ENCODE measurements at regions not wholly inside any gene's neighbourhood (a gene's known extent, or its start where the extent isn't known, plus 50 kb on each side); places are given as distances from the start of the nearest gene placed in this dataset.
"Not testable (repeated sequence)": the region's sequence is repeated elsewhere in the genome, so short reads cannot be mapped to it uniquely, and the experiment has no call there.

DNA sequence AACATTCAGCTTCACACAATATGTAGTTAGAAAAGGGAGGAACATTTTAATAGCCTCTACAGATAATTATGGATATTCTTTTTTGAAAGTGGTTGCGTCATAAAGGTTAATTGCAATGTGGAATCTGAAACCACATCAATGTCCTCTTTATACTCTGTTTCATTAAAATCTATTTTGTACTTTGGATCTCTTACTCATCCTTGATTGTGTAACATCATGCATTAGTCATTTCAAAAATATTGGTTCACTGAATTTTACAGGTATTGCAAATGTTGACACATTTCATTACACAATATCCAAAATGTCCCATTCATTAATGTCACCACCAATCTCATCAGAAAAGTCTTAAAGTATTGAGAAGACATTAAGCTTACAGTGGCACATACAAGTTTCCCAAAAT is 62.7 kb upstream of the USP9X start:
- no peak overlapping the region for H3K4me3 ChIP-seq (ENCODE audit: low read depth, low read length)
- no peak for TF ChIP-seq CTCF (IDR thresholded peaks at IDR 0.05; ENCODE audit: low read depth, low read length)

DNA sequence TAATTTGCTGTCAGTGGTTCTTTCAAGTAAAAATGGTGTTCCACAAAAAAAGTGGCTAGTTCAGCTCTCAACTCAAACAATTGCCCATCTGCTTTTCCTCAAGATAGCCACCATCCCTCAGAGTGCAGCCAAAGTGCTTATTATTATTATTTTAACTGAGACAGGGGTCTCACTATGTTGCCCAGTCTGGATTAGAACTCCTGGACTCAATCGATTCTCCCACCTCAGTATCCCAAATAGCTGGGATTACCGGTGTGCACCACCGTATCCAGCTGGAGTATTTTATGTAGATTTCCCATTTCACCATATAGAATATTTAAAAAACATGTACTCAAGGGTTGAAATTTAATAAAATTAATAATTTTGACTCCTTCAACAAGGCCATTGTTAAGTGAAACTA is 62.1 kb upstream of the USP9X start:
- H3K4me3 ChIP-seq (ENCODE audit: low read depth, low read length): no peak overlapping the region
- TF ChIP-seq CTCF (IDR thresholded peaks at IDR 0.05; ENCODE audit: low read depth, low read length): no peak

- H3K4me3 ChIP-seq (ENCODE audit: low read depth, low read length): not testable (repeated sequence)
These were observed 60.9 kb upstream of the USP9X start for GRCh38 chrX:41024335-41024734.

- H3K4me3 ChIP-seq (ENCODE audit: low read depth, low read length): no peak overlapping the region
- no peak for TF ChIP-seq CTCF (IDR thresholded peaks at IDR 0.05; ENCODE audit: low read depth, low read length)
These were observed 60.5 kb upstream of the USP9X start for GRCh38 chrX:41024755-41025154.

- no peak for TF ChIP-seq CTCF (IDR thresholded peaks at IDR 0.05; ENCODE audit: low read depth, low read length)
- H3K4me3 ChIP-seq (ENCODE audit: low read depth, low read length): no peak overlapping the region
These were observed 59.1 kb upstream of the USP9X start for GRCh38 chrX:41025926-41026701.

DNA sequence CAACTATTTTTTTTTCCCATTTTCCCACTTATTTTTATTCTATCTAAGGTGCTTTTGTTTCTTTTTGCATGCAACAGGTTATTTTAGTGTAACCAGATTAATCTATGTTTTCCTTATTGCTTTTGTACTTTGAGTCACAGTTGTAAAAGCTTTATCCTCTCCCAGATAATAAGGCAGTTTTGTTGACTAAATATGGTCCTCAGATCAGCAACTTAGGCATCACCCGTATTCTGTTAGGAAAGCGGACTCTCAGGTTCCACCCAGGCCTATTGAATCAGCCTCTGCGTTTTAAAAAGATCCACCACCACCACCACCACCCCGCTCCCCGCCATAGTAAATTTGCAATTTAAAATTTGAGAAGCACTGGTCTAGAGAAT is 58.6 kb upstream of the USP9X start:
- no peak overlapping the region for H3K4me3 ChIP-seq (ENCODE audit: low read depth, low read length)
- no peak for TF ChIP-seq CTCF (IDR thresholded peaks at IDR 0.05; ENCODE audit: low read depth, low read length)

DNA sequence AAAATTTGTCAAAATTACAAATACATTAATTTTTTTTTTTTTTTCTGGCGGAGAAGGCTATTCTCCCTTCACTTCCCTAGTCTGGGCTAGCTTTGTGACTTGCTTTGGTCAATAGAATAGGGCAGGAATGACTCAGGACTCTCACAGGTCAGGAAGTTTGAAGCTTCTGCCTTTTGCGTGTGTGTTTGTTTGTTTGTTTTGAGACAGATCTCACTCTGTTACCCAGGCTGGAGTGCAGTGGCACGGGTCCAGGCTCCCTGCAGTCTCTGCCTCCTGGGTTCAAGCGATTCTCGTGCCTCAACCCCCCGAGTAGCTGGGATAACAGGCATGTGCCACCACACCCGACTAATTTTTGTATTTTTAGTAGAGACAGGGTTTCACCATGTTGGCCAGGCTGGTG is 55.9 kb upstream of the USP9X start:
- H3K4me3 ChIP-seq (ENCODE audit: low read depth, low read length): no peak overlapping the region
- no peak for TF ChIP-seq CTCF (IDR thresholded peaks at IDR 0.05; ENCODE audit: low read depth, low read length)

Data from WI38 (cell line).